GM19193 (cell line): ENCODE measurements at regions not wholly inside any gene's neighbourhood (a gene's known extent, or its start where the extent isn't known, plus 50 kb on each side); places are given as distances from the start of the nearest gene placed in this dataset.

Experiments
- POLR2A ChIP-seq: IDR thresholded peaks from 4 replicates; pipeline ENCODE4 v1.6.1; 2011; ENCODE audit not compliant: insufficient read depth, insufficient read length; ENCODE audit errors: extremely low read depth

DNA sequence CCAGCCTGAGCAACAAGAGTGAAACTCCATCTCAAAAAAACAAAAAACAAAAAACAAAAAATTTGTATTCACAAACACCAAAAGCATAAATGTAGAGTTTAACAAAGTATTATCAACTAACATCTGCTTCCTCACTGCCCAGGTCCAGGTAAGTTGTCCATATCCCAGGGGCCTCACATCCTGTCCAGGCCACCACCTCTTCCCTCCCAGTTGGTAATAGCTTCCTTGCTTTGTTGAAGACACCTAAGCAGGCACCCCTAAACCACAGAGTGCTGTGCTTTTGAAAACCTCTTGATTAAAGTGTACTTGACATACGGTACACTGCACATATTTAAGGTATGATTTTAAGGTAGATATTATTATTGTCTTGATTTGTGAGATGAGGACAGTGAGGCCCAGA lies 299.8 kb downstream of the SHQ1 start:
- no peak for TF ChIP-seq POLR2A

DNA sequence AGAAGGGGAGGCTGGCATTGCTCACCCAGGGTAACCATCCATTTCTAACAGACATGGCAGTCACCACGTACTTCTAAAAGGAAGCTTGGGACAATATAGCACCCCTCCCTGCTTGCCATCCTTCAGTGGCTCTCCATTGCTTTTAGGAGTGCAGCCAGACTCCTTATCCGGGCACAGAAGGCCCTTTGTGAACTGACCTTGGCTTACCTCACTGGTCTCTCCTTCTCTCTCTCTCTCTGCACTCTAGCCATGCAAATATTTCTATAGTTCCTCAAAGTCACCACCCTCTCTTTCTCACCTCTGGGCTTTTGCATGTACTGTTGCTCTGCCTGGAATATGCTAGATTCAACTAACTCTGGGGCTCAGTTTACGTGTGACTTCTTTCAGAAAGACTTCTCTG lies 301.1 kb downstream of the SHQ1 start:
- no peak for TF ChIP-seq POLR2A

DNA sequence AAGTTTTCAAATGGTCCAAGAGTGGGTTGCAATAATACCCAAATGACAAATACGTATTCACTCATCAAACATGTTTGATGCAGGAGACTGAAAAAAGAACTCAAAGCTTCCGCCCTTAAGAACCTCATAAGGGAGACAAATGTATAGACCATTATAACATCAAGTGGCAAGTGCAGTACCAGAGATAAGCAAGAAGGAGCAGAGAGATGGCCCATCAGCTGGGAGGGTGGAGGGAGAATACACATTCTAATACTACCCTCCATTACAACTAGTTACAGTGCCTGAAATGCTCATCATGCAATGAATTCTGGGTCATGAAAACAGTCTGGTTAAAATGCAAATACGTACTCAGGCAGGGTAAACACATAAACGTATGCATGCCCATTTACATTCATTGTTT lies 304.0 kb downstream of the SHQ1 start:
- no peak for TF ChIP-seq POLR2A

DNA sequence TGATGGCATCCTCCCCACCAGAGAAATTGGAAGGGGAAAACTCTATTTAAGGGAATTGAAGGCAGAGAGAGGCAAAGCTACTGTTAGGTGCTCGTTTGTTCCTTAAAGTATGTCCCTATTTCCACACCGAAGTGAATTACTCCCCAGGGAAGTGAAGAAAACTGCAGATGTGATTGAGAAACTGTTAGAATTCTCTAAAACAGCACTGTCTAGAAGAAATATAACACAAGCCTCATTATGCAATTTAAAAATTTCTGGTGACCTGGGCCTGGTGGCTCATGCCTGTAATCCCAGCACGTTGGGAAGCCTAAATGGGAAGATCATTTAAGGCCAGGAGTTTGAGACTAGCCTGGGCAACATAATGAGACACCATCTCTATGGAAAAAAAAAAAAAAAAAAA lies 305.0 kb downstream of the SHQ1 start:
- no peak for TF ChIP-seq POLR2A

DNA sequence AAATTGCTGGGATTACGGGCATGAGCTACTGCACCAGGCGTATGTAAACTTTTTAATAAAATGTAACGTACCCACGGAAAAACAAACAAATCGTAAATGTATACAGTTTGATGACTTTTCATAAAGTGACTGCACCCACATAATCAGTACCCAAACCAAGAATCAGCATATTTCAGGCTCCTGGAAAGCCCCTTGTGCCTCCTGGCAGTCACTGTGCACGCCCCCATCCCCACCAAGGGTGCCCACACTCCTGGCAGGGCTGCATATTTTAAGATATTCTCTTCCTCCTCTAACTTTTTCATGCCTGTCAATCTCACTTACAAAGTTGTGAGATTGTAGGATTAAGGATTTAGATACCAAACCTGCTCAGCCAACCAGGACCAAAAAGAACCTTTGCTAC lies 305.5 kb downstream of the SHQ1 start:
- no peak for TF ChIP-seq POLR2A

DNA sequence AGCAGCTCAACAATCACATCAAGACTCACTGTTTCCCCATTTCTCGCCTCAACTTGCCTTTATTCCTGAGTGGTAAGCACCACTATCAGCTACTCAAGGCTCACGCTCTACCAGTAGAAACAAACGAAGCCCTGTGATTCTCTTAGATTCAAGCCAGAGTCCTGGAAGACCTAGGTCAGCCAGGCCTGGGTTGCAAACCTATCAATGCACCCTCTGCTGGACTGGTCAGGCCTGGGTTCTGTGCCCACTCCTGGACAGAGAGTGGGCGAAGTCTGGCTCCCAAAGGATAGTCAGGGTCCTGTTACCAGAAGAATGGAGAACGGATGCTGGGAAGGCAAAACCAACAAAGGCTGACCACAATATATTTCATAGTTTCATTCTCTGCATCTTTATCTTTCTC lies 308.4 kb downstream of the SHQ1 start:
- no peak for TF ChIP-seq POLR2A

DNA sequence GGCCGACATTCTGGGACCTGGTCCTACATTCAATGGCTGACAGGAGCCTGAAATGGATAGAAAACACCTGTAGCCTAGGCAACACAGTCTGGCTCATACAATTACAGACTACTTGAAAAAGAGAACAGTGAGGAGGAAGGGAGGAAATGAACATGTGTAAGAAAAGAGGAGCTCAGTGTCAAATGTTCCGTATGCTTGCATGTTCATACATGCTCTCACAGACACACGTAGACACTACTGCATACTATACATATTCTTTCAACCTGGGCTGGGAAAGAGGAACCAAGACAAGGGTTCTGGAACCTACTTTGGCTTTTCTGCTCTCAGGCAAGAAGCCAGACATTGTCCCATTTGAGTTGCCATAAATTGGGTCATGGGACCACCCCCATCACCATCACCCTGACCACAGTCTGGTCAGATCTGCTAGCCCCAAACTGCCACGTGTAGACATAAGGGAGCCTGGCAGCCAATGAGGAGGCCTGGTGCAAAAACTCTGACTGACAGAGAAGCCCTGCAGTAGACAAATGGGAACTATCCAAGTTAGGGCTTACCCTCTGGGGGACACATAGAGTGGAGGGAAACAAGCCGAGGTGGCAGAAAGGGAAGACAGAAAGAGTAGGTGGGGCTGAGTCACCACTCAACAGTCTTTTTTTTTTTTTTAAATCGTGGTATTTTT lies 310.0 kb downstream of the SHQ1 start:
- no peak for TF ChIP-seq POLR2A

DNA sequence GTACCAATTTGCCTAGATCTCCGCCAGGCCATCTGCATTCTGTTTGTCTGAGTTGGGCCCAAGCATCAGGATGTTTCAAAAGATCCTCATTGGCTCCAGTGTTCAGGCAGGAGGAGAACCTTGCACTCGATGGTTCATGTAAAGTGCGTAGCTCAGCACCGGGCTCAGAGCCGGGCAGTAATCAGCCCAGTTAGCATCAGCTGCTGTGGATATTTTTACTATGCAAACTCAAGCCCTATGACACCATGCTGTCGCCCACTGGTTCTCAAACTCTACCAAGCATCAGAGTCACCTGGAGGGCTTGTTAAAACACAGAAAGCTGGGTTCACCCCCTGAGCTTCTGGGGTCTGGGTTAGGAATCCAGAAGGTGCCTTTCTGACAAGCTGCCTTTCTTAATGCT lies 310.8 kb downstream of the SHQ1 start:
- TF ChIP-seq POLR2A = no peak

DNA sequence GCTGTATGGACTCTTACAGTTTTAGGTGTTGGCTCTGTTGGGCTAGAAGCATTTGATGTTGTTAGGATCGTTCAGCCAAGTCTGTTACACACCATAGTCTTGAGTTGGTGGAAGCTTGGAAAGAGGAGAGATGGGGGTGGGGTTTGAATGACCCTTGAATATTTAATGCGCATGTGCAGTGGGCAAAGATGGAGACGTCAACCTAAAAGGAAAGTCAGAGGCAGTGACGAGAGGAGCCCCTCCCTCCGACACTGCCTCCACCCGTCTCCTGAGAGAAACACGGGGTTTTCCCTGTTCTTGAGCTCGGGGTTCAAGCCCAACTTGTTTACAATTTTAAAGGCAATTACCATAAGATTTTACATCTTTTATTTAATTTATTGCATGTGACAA lies 311.4 kb downstream of the SHQ1 start:
- TF ChIP-seq POLR2A = no peak

DNA sequence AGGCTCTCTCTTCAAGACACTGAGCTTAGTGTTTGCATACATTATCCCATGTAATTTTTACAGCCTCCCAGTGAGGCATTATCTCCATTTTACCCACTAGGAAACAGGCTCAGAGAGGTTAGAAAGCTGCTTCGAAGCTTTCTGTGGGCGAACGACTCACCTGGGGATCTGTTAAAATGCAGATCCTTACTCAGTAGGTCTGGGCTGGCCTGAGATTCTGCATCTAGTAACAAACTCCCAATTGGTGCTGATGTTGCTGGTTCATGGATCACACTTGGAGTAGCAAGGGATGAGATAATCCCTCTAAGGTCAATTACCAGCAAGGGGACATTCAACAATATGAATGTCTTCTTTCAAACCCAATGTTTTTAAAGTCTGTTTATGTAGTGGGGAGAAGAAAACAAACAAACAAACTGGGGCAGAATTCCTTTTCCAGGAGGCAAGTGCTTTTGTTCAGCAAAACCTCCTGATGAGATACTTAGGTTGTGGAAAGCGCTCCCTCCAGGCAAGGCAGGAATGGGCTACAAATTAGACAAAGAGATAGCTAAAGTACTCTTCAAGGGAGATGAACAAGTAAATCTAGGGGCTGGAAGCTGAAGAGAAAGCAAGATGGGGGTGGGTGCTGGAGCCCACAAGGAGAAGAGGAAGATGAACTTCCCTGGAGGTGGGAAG lies 311.9 kb downstream of the SHQ1 start:
- TF ChIP-seq POLR2A = no peak

DNA sequence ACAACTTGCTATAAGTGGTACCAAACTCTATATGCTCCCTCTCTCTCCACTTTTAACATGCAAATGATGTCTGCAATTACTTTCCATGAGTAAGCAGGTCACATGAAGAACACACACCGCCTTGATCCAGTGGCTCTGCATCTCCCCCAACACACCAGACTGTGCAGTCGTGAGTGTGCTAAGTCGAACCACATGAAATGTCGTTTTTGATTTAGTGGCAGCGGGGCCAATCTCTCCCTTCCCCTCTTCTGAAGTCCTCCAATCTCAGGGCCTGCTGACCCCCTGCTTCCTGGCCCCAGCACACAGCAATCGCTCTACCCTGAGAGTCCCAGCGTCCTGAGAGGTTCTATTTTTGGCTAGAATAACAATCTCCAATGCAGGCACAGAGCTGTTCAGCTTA lies 312.5 kb downstream of the SHQ1 start:
- TF ChIP-seq POLR2A = no peak

DNA sequence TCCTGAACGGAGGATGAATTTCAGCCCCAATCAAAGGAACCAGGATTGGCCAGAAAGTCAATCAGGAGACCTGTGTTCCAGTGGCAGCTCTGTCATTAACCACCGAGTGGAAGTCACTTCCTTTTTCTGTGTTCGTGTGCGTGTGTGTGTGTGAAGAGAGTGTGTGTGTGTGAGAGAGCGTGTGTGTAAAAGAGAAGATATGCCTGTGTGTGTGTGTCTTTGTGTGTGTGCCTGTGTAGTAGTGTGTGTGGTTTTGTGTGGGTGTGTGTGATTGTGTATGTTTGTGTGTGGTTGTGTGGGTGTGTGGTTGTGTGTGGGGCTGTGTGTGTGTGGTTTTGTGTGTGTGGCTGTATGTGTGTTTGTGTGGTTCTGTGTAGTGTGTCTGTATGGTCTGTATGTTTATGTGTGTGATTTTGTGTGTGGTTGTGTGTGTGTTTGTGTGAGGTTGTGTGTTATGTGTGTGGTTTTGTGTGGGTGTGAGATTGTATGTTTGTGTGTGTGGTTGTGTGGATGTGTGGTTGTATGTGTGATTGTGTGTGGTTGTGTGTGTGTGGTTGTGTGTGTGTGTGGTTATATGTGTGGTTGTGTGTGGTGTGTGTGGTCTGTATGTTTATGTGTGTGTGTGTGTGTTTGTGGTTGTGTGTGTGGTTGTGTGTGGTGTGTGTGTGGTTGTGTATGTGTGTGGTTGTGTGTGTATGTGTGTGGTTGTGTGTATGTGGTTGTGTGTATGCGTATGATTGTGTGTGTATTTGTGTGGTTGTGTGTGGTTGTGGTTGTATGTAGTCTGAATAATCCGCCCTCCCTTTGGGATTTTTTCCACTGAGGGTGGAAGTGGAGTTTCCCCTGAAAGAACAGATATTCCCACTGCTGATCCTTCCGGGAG lies 314.4 kb downstream of the SHQ1 start:
- no peak for TF ChIP-seq POLR2A

DNA sequence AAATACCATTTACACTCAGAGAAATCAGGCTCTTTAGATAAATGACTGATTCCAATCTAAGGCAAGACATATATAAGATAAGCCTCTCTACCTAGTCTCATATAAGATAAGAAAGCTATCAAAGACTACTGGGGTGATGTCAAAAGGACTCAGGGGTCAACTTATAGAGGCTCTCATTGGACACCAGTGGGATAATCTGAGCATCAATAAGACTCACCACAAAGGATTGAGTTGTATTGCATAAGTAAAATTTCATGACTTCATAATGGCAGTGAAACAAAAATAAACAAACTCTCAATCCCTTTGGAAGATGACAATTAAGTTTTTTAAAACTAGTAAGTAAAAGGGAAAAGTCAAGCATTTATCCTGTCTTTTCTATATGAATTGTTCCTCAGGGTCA lies 317.8 kb downstream of the SHQ1 start:
- TF ChIP-seq POLR2A = no peak

DNA sequence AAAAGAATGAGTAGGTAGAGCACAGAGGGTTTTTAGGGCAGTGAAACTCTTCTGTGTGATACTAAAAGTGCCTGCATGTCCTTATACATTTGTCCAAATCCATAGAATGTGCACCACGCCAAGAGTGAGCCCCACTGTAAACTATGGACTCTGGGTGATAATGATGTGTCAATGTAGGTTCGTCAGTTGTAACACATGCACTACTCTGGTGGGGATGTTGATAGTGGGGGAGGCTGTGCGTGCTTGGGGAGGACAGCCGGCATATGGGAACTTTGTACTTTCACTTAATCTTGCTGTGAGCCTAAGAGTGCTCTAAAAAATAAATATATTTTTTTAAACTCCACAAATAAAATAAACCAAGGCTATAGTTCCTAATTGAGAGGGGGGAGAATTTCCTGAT lies 319.2 kb downstream of the SHQ1 start:
- TF ChIP-seq POLR2A = no peak

DNA sequence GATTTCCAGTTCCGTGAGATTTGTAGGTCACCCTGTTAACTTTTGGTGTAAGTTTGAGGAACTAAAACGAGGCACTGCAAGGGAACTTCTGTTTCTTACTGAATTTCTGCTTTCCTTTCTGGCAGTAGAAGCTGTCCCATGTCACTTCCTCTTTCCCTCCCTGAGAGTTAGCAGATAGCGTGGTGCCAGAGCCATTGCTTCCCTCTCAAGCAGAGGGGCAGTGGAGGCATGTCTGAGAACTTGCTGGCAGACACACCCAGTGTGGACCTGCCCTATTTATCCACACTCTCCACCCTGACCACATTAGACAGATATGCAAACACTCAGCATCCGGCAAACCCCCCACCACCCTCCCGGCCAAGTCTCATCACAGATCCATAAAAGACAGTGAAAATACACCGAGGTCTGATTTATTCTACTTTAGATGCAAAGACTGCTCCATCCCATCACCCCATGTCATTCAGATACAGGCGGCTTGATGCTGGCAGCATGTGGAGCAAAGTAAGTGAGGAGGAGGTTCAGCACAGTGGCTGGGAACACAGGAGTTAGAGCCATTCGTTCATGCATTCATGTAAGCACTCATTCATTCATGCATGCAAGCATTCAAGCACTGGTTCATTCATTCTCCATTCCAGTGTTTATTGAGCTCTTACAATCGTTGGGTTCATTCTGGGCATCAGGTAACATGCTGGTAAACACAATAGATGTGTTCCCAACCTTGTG lies 324.7 kb downstream of the SHQ1 start:
- no peak for TF ChIP-seq POLR2A
